ENCODE measurements at regions not wholly inside any gene's neighbourhood (a gene's known extent, or its start where the extent isn't known, plus 50 kb on each side); places are given as distances from the start of the nearest gene placed in this dataset.
"Not testable (repeated sequence)": the region's sequence is repeated elsewhere in the genome, so short reads cannot be mapped to it uniquely, and the experiment has no call there.

GRCh38 chr16:59455497-59455896 lies 721.4 kb upstream of the GOT2 start:
- no peak for DNase-seq

- DNase-seq = not testable (repeated sequence)
These were observed 716.4 kb upstream of the GOT2 start for GRCh38 chr16:59450513-59450912.

- no peak for DNase-seq
These were observed 706.4 kb upstream of the GOT2 start for GRCh38 chr16:59440502-59440901.

GRCh38 chr16:59432896-59433295 lies 698.8 kb upstream of the GOT2 start:
- DNase-seq = no peak

- no peak for DNase-seq
These were observed 698.2 kb upstream of the GOT2 start for GRCh38 chr16:59432276-59432675.

- no peak for DNase-seq
These were observed 690.7 kb upstream of the GOT2 start for GRCh38 chr16:59424714-59425273.

GRCh38 chr16:59411961-59412841 lies 678.1 kb upstream of the GOT2 start:
- no peak for DNase-seq

GRCh38 chr16:59410451-59410850 lies 676.3 kb upstream of the GOT2 start:
- no peak for DNase-seq

- no peak for DNase-seq
These were observed 671.7 kb upstream of the GOT2 start for GRCh38 chr16:59405802-59406201.

GRCh38 chr16:59404509-59404908 lies 670.4 kb upstream of the GOT2 start:
- DNase-seq = no peak

- DNase-seq = no peak
These were observed 666.7 kb upstream of the GOT2 start for GRCh38 chr16:59400830-59401229.

- DNase-seq = no peak
These were observed 663.5 kb upstream of the GOT2 start for GRCh38 chr16:59397638-59398037.

GRCh38 chr16:59394526-59394925 lies 660.4 kb upstream of the GOT2 start:
- no peak for DNase-seq

- DNase-seq = no peak
These were observed 658.8 kb upstream of the GOT2 start for GRCh38 chr16:59392911-59393310.

GRCh38 chr16:59391617-59392364 lies 657.7 kb upstream of the GOT2 start:
- DNase-seq = no peak

- no peak for DNase-seq
These were observed 651.8 kb upstream of the GOT2 start for GRCh38 chr16:59385959-59386358.

GRCh38 chr16:59385491-59385890 lies 651.4 kb upstream of the GOT2 start:
- DNase-seq = no peak

- DNase-seq = no peak
These were observed 639.5 kb upstream of the GOT2 start for GRCh38 chr16:59373632-59374031.

- no peak for DNase-seq
These were observed 636.6 kb upstream of the GOT2 start for GRCh38 chr16:59370717-59371116.

GRCh38 chr16:59369523-59369922 lies 635.4 kb upstream of the GOT2 start:
- no peak for DNase-seq

- no peak for DNase-seq
These were observed 634.5 kb upstream of the GOT2 start for GRCh38 chr16:59368586-59368985.

- no peak for DNase-seq
These were observed 622.6 kb upstream of the GOT2 start for GRCh38 chr16:59356709-59357108.

- DNase-seq = no peak
These were observed 622.0 kb upstream of the GOT2 start for GRCh38 chr16:59356144-59356543.

GRCh38 chr16:59355704-59356103 lies 621.6 kb upstream of the GOT2 start:
- no peak for DNase-seq

Data from NCI-H524 treated with DMSO at 0.1 percent for 48 hours (cell line).